Neural cell (in vitro differentiated cells): ENCODE measurements at regions not wholly inside any gene's neighbourhood (a gene's known extent, or its start where the extent isn't known, plus 50 kb on each side); places are given as distances from the start of the nearest gene placed in this dataset.

Experiments
- H2AFZ ChIP-seq: fragments of 200-600, 300-800 bp; sonication (generic), shearing (Covaris generic); 2 replicates; pipeline ENCODE4 v1.6.0; 2014; ENCODE audit warnings: low read depth, mild to moderate bottlenecking, antibody characterized with exemption, low read length, moderate library complexity
- H3F3A ChIP-seq: fragments of 200-600 bp; shearing (Covaris generic); 2 replicates; pipeline ENCODE4 v1.6.1; 2016; ENCODE audit warnings: mild to moderate bottlenecking, moderate library complexity, mixed read lengths, antibody characterized with exemption, low read length; ENCODE audit not compliant: insufficient read depth, poor library complexity, severe bottlenecking
- H3K27ac ChIP-seq: fragments of 200-600, 300-800 bp; sonication (generic), shearing (Covaris generic); 2 replicates; pipeline ENCODE4 v1.5.1; 2014; ENCODE audit warnings: mild to moderate bottlenecking, low read length, moderate library complexity
- H3K27me3 ChIP-seq: fragments of 300-800, 200-600 bp; sonication (generic), shearing (Covaris generic); 2 replicates; pipeline ENCODE4 v1.6.0; 2014; ENCODE audit warnings: mild to moderate bottlenecking, low read depth, low read length, moderate library complexity; ENCODE audit not compliant: insufficient read depth
- H3K36me3 ChIP-seq: fragments of 300-800, 200-600 bp; sonication (generic), shearing (Covaris generic); 2 replicates; pipeline ENCODE4 v1.5.1; 2014; ENCODE audit warnings: mild to moderate bottlenecking, antibody characterized with exemption, low read length, moderate library complexity; ENCODE audit not compliant: insufficient read depth
- H3K4me2 ChIP-seq: fragments of 300-800, 200-600 bp; sonication (generic), shearing (Covaris generic); 2 replicates; pipeline ENCODE4 v1.6.0; 2014; ENCODE audit warnings: mild to moderate bottlenecking, low read length
- H3K4me3 ChIP-seq: fragments of 300-800, 200-600 bp; sonication (generic), shearing (Covaris generic); 2 replicates; pipeline ENCODE4 v1.5.1; 2014; ENCODE audit warnings: mild to moderate bottlenecking, low read length, moderate library complexity
- H3K79me2 ChIP-seq: fragments of 200-600 bp; shearing (Covaris generic); replicated peaks from 2 replicates; pipeline ENCODE4 v1.6.0; 2014; ENCODE audit warnings: mild to moderate bottlenecking, low read length, moderate library complexity; ENCODE audit not compliant: insufficient read depth
- H3K9ac ChIP-seq: fragments of 300-800, 200-600 bp; sonication (generic), shearing (Covaris generic); 2 replicates; pipeline ENCODE4 v1.6.1; 2016; ENCODE audit warnings: mild to moderate bottlenecking, low read length, mixed read lengths
- H3K9me2 ChIP-seq: fragments of 200-600 bp; shearing (Covaris generic); 2 replicates; pipeline ENCODE4 v1.6.1; 2016; ENCODE audit warnings: mild to moderate bottlenecking, low read length, mixed read lengths; ENCODE audit not compliant: insufficient read depth
- H3K9me3 ChIP-seq: fragments of 200-600, 300-800 bp; sonication (generic), shearing (Covaris generic); 2 replicates; pipeline ENCODE4 v1.6.1; 2016; ENCODE audit warnings: mild to moderate bottlenecking, mixed run types, low read length, moderate library complexity, mixed read lengths
- H4K20me1 ChIP-seq: fragments of 200-600 bp; shearing (Covaris generic); 2 replicates; pipeline ENCODE4 v1.6.1; 2016; ENCODE audit warnings: mild to moderate bottlenecking, mixed run types; ENCODE audit not compliant: insufficient read depth
- CTCF ChIP-seq: fragments of 450-650 bp; IDR thresholded peaks from 2 replicates; pipeline ENCODE4 v1.5.1; 2014; ENCODE audit warnings: antibody characterized with exemption, mild to moderate bottlenecking, moderate library complexity; ENCODE audit not compliant: poor library complexity, severe bottlenecking
- EP300 ChIP-seq: fragments of 450-650 bp; conservative IDR thresholded peaks from 2 replicates; pipeline ENCODE4 v1.6.1; 2014; ENCODE audit warnings: antibody characterized with exemption, mild to moderate bottlenecking, moderate library complexity; ENCODE audit not compliant: poor library complexity, severe bottlenecking
- EZH2 ChIP-seq: fragments of 200-600, 300-800 bp; shearing (Covaris generic), sonication (generic); IDR thresholded peaks from 2 replicates; pipeline ENCODE4 v1.6.1; 2014; ENCODE audit warnings: antibody characterized with exemption, low read length, borderline replicate concordance, mild to moderate bottlenecking; ENCODE audit not compliant: insufficient read depth, poor library complexity, severe bottlenecking
- MXI1 ChIP-seq: fragments of 450-650 bp; conservative IDR thresholded peaks from 2 replicates; pipeline ENCODE4 v1.6.1; 2014; ENCODE audit warnings: antibody characterized with exemption, mild to moderate bottlenecking; ENCODE audit not compliant: poor library complexity, severe bottlenecking
- POLR2AphosphoS5 ChIP-seq: IDR thresholded peaks from 2 replicates; pipeline ENCODE4 v1.6.1; 2012
- RAD21 ChIP-seq: fragments of 450-650 bp; conservative IDR thresholded peaks from 2 replicates; pipeline ENCODE4 v1.6.1; 2014; ENCODE audit warnings: antibody characterized with exemption, mild to moderate bottlenecking, moderate library complexity
- SMC3 ChIP-seq: fragments of 450-650 bp; conservative IDR thresholded peaks from 2 replicates; pipeline ENCODE4 v1.6.1; 2014; ENCODE audit warnings: antibody characterized with exemption, mild to moderate bottlenecking, moderate library complexity; ENCODE audit not compliant: poor library complexity
- TAF1 ChIP-seq: IDR thresholded peaks from 2 replicates; pipeline ENCODE4 v1.6.1; 2012; ENCODE audit warnings: low read depth
- TF ChIP-seq, protein P1 (sequence below): IDR thresholded peaks from 2 replicates; pipeline ENCODE4 v1.6.1; 2012; ENCODE audit warnings: borderline replicate concordance

DNA sequence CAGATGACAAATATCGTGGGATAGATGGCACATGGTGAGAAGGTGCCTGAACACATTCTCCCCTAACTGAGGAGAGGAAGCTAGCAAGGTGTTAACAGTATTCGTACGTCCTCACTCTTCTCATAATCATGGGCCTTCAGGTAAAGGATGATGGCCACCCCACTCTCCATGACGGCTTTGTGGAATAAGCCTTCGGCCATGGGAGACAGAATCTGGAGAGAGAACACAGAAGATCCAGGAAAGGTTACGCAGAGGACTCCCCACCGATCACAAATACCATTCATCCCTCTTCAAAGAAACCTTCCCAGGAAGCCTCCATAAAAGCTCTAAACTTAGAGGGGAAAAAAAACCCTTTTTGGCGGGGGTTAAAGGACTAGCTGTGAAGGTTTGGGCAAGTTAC is 189.9 kb downstream of the BCR start:
- H3F3A ChIP-seq, result no peaks in the 10 kb centered on the region
- H3K9me3 ChIP-seq, result no peaks in the 10 kb centered on the region
- TF ChIP-seq SMC3, result no peak
- TF ChIP-seq CTCF, result no peak
- TF ChIP-seq MXI1, result no peak
- no peak for TF ChIP-seq TAF1
- no peak for TF ChIP-seq RAD21
- no peak for TF ChIP-seq POLR2AphosphoS5
- TF ChIP-seq EZH2, result no peak
- TF ChIP-seq EP300, result no peak
- TF ChIP-seq, protein P1, sequence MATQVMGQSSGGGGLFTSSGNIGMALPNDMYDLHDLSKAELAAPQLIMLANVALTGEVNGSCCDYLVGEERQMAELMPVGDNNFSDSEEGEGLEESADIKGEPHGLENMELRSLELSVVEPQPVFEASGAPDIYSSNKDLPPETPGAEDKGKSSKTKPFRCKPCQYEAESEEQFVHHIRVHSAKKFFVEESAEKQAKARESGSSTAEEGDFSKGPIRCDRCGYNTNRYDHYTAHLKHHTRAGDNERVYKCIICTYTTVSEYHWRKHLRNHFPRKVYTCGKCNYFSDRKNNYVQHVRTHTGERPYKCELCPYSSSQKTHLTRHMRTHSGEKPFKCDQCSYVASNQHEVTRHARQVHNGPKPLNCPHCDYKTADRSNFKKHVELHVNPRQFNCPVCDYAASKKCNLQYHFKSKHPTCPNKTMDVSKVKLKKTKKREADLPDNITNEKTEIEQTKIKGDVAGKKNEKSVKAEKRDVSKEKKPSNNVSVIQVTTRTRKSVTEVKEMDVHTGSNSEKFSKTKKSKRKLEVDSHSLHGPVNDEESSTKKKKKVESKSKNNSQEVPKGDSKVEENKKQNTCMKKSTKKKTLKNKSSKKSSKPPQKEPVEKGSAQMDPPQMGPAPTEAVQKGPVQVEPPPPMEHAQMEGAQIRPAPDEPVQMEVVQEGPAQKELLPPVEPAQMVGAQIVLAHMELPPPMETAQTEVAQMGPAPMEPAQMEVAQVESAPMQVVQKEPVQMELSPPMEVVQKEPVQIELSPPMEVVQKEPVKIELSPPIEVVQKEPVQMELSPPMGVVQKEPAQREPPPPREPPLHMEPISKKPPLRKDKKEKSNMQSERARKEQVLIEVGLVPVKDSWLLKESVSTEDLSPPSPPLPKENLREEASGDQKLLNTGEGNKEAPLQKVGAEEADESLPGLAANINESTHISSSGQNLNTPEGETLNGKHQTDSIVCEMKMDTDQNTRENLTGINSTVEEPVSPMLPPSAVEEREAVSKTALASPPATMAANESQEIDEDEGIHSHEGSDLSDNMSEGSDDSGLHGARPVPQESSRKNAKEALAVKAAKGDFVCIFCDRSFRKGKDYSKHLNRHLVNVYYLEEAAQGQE, result no peak
- H3K27ac ChIP-seq, result no peak overlapping the region
- H3K9ac ChIP-seq, result no peak overlapping the region
- H3K4me2 ChIP-seq, result no peak overlapping the region
- no peak overlapping the region for H3K4me3 ChIP-seq
- no peaks in the 10 kb centered on the region for H3K9me2 ChIP-seq
- H2AFZ ChIP-seq, result no peak overlapping the region
- no peaks in the 10 kb centered on the region for H3K36me3 ChIP-seq
- no peaks in the 10 kb centered on the region for H3K79me2 ChIP-seq
- H3K27me3 ChIP-seq, result no peaks in the 10 kb centered on the region
- H4K20me1 ChIP-seq, result no peaks in the 10 kb centered on the region

DNA sequence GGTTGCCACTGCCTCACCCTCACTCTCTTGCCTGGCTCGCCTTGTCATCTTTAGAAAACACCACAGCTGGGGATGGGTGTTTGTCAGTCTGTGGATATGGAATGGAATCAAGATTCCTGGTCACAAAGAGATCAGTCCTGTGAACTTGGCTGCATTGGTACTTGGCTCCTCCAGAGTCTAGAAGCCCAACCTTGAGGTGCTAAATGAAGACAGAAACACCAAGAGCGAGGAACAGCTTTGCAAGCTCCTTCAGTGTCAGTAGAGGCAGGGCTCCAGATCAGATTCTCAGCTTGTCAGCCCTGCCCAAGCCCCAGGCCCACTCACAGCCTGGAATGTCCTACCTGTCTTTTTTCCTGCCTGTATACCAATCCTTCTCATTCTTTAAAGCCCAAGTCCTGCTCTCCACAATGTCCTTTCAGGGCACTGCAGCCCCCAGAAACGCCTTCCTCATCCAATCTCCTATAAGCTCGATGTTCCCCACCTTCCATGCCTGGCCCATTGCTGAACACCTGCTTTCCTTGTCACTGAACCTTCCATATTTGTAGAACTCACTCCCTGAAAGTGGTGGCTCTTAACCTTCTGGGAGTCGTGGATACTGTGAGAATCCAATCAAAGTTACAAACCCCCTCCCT is 188.9 kb downstream of the BCR start:
- Histone ChIP-seq H3K4me2 (no peak overlapping the region), H3K79me2 (no peaks in the 10 kb centered on the region), H3K27me3 (no peaks in the 10 kb centered on the region), H3F3A (no peaks in the 10 kb centered on the region), H3K27ac (no peak overlapping the region), H3K36me3 (no peaks in the 10 kb centered on the region), H4K20me1 (no peaks in the 10 kb centered on the region), H2AFZ (no peak overlapping the region), H3K9me2 (no peaks in the 10 kb centered on the region), H3K4me3 (no peak overlapping the region), H3K9ac (no peak overlapping the region), H3K9me3 (no peaks in the 10 kb centered on the region)
- TF ChIP-seq, protein P1, result no peak
- TF ChIP-seq EZH2, result no peak
- no peak for TF ChIP-seq EP300
- no peak for TF ChIP-seq TAF1
- TF ChIP-seq MXI1, result no peak
- TF ChIP-seq RAD21, result no peak
- no peak for TF ChIP-seq SMC3
- no peak for TF ChIP-seq CTCF
- TF ChIP-seq POLR2AphosphoS5, result no peak
